ENCODE measurements at regions not wholly inside any gene's neighbourhood (a gene's known extent, or its start where the extent isn't known, plus 50 kb on each side); places are given as distances from the start of the nearest gene placed in this dataset.

GRCh38 chr5:2570586-2570985, 180.9 kb downstream of the IRX2 start:
- Histone ChIP-seq H3K27ac (ENCODE audit: low read depth) (no peak overlapping the region), H3K4me3 (no peak overlapping the region), H3K79me2 (replicated peaks; ENCODE audit: insufficient read depth) (no peaks in the 10 kb centered on the region), H3K36me3 (ENCODE audit: insufficient read depth) (no peaks in the 10 kb centered on the region), H3K9me2 (ENCODE audit: insufficient read depth) (no peaks in the 10 kb centered on the region), H3K4me1 (ENCODE audit: insufficient read depth) (no peaks in the 10 kb centered on the region), H4K20me1 (replicated peaks; ENCODE audit: insufficient read depth) (no peaks in the 10 kb centered on the region), H3K27me3 (ENCODE audit: insufficient read depth) (no peaks in the 10 kb centered on the region), H2AFZ (no peak overlapping the region), H3K4me2 (no peak overlapping the region), H3F3A (replicated peaks; ENCODE audit: low read depth) (no peaks in the 10 kb centered on the region)
- H3K4me3 Mint-ChIP-seq = no peak overlapping the region
- H3K36me3 Mint-ChIP-seq (ENCODE audit: low read depth) = peaks cover 2% of the 10 kb centered on the region; the same call in 1 of the 3 replicates
- peaks cover 4% of the 10 kb centered on the region for H3K27me3 Mint-ChIP-seq (ENCODE audit: insufficient read depth, low read depth, poor library complexity)
- TF ChIP-seq POLR2AphosphoS5 (IDR thresholded peaks at IDR 0.05; ENCODE audit: low read depth) (no peak), ZNF331 (CRISPR knock-in tag; IDR thresholded peaks at IDR 0.05; ENCODE audit: low read depth) (no peak)
- ATAC-seq = peak; percentile 43
- DNase-seq (ENCODE audit: low spot score) = no peak
- H3K4me1 Mint-ChIP-seq = peaks cover 27% of the 10 kb centered on the region
- H3K9me3 Mint-ChIP-seq = peaks cover 5% of the 10 kb centered on the region
- H3K27ac Mint-ChIP-seq = no peak overlapping the region

- no peaks in the 10 kb centered on the region for H3K4me1 ChIP-seq (ENCODE audit: insufficient read depth)
- ATAC-seq = no peak
- H3K9me2 ChIP-seq (ENCODE audit: insufficient read depth) = no peaks in the 10 kb centered on the region
Measured at GRCh38 chr5:2569774-2570542, 181.5 kb downstream of the IRX2 start.

More at GRCh38 chr5:2569774-2570542, 181.5 kb downstream of the IRX2 start:
- no peak overlapping the region for H3K27ac Mint-ChIP-seq
- Histone ChIP-seq H3F3A (replicated peaks; ENCODE audit: low read depth) (no peaks in the 10 kb centered on the region), H3K79me2 (replicated peaks; ENCODE audit: insufficient read depth) (no peaks in the 10 kb centered on the region), H2AFZ (no peak overlapping the region), H3K27me3 (ENCODE audit: insufficient read depth) (no peaks in the 10 kb centered on the region), H3K4me3 (no peak overlapping the region), H3K4me2 (no peak overlapping the region), H3K27ac (ENCODE audit: low read depth) (no peak overlapping the region), H4K20me1 (replicated peaks; ENCODE audit: insufficient read depth) (no peaks in the 10 kb centered on the region), H3K36me3 (ENCODE audit: insufficient read depth) (no peaks in the 10 kb centered on the region)
- H3K4me1 Mint-ChIP-seq = peaks cover 22% of the 10 kb centered on the region
- peaks cover 2% of the 10 kb centered on the region; the same call in 1 of the 3 replicates for H3K36me3 Mint-ChIP-seq (ENCODE audit: low read depth)
- no peak for DNase-seq (ENCODE audit: low spot score)
- TF ChIP-seq ZNF331 (CRISPR knock-in tag; IDR thresholded peaks at IDR 0.05; ENCODE audit: low read depth) = no peak
- TF ChIP-seq ETS1 (IDR thresholded peaks at IDR 0.05) = no peak
- TF ChIP-seq JUNB (IDR thresholded peaks at IDR 0.05; ENCODE audit: unreplicated experiment) = no peak
- no peak for TF ChIP-seq REST (IDR thresholded peaks at IDR 0.05; ENCODE audit: unreplicated experiment)
- no peak for TF ChIP-seq CTCF (conservative IDR thresholded peaks at IDR 0.05; ENCODE audit: low read depth in 2 of 2)
- TF ChIP-seq EZH2phosphoT487 (IDR thresholded peaks at IDR 0.05; ENCODE audit: unreplicated experiment) = no peak
- no peak for TF ChIP-seq EZH2 (IDR thresholded peaks at IDR 0.05; ENCODE audit: low read depth, unreplicated experiment)
- TF ChIP-seq STAT1 (IDR thresholded peaks at IDR 0.05; ENCODE audit: unreplicated experiment) = no peak
- no peak for TF ChIP-seq POLR2AphosphoS5 (IDR thresholded peaks at IDR 0.05; ENCODE audit: low read depth)
- peaks cover 4% of the 10 kb centered on the region for H3K27me3 Mint-ChIP-seq (ENCODE audit: insufficient read depth, low read depth, poor library complexity)
- H3K4me3 Mint-ChIP-seq = no peak overlapping the region
- peaks cover 5% of the 10 kb centered on the region for H3K9me3 Mint-ChIP-seq

All from GM23338 (cell line).